ENCODE measurements at regions not wholly inside any gene's neighbourhood (a gene's known extent, or its start where the extent isn't known, plus 50 kb on each side); places are given as distances from the start of the nearest gene placed in this dataset.

GRCh38 chr12:63066782-63067181 lies 84.2 kb downstream of the AVPR1A start:
- no peak for TF ChIP-seq CTCF (IDR thresholded peaks at IDR 0.05)
- TF ChIP-seq POLR2A (IDR thresholded peaks at IDR 0.05) = no peak

Data from adrenal gland (tissue), 5 donors.